AG10803 (cell line): ENCODE measurements at regions not wholly inside any gene's neighbourhood (a gene's known extent, or its start where the extent isn't known, plus 50 kb on each side); places are given as distances from the start of the nearest gene placed in this dataset.

Source experiments
- DNase-seq: peaks from one replicate; pipeline ENCODE4 v3.0.0; 2010; ENCODE audit warnings: low read depth
- H3K4me3 ChIP-seq: 2 replicates; pipeline ENCODE4 v1.5.1; 2011; ENCODE audit warnings: mild to moderate bottlenecking, low read length, control low read depth
- TF ChIP-seq, protein P1 (sequence below): conservative IDR thresholded peaks from 2 replicates; pipeline ENCODE4 v1.5.1; 2011; ENCODE audit warnings: mild to moderate bottlenecking, low read length, control low read depth, inconsistent platforms

DNA sequence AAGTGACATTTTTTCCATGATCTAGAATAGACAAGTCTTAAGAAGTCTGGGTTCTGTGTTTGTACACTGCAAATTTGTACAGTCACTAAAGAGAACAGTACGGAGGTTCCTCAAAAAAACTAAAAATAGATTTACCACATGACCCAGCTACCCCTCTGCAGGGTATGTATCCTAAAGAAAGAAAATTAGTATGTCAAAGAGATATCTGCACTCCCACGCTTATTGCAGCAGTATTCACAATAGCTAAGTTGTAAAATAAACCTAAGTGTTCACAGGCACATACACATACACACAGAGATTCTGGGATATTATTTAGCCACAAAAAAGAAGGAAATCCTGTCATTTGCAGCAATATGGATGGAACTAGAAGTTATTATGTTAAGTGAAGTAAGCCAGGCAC, 120.4 kb downstream of the ZIC1 start:
- no peak for DNase-seq
- TF ChIP-seq, protein P1, sequence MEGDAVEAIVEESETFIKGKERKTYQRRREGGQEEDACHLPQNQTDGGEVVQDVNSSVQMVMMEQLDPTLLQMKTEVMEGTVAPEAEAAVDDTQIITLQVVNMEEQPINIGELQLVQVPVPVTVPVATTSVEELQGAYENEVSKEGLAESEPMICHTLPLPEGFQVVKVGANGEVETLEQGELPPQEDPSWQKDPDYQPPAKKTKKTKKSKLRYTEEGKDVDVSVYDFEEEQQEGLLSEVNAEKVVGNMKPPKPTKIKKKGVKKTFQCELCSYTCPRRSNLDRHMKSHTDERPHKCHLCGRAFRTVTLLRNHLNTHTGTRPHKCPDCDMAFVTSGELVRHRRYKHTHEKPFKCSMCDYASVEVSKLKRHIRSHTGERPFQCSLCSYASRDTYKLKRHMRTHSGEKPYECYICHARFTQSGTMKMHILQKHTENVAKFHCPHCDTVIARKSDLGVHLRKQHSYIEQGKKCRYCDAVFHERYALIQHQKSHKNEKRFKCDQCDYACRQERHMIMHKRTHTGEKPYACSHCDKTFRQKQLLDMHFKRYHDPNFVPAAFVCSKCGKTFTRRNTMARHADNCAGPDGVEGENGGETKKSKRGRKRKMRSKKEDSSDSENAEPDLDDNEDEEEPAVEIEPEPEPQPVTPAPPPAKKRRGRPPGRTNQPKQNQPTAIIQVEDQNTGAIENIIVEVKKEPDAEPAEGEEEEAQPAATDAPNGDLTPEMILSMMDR, result no peak
- no peak overlapping the region for H3K4me3 ChIP-seq

DNA sequence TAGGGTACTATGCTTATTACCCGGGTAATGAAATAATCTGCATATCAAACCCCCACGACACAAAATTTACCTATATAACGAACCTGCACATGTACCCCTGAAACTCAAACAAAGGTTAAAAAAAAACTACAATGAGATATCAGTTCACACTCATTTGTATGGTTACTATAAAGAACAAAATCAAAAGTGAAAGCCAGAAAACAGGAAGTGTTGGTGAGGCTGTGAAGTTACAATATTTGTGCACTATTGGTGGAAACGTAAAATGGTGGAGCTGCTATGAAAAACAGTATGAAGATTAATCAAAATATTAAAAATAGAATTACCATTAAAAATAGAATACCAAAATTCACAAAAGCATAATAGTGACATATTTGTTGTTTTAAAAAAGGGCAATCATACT, 128.9 kb downstream of the ZIC1 start:
- H3K4me3 ChIP-seq, result no peak overlapping the region
- TF ChIP-seq, protein P1, result no peak
- no peak for DNase-seq

DNA sequence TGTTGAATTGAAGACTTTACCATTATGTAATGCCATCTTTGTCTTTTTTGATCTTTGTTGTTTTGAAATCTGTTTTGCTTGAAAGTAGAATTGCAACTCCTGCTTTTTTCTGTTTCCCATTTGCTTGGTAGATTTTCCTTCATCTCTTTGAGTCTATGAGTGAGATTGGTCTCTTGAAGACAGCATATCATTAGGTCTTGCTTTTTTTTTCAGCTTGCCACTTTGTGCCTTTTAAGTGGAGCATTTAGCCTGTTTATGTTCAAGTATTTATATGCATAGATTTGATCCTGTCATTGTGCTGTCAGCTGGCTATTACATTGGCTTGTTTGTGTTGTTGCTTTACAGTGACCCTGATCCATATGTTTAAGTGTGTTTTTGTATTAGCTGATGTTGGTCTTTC, 131.8 kb downstream of the ZIC1 start:
- no peak overlapping the region for H3K4me3 ChIP-seq
- TF ChIP-seq, protein P1, result no peak
- DNase-seq, result no peak

GRCh38 chr3:147544290-147544689, 135.1 kb downstream of the ZIC1 start:
- TF ChIP-seq, protein P1, result no peak
- no peak overlapping the region for H3K4me3 ChIP-seq
- no peak for DNase-seq

GRCh38 chr3:147551491-147551890, 142.3 kb downstream of the ZIC1 start:
- H3K4me3 ChIP-seq, result no peak overlapping the region
- TF ChIP-seq, protein P1, result no peak

DNA sequence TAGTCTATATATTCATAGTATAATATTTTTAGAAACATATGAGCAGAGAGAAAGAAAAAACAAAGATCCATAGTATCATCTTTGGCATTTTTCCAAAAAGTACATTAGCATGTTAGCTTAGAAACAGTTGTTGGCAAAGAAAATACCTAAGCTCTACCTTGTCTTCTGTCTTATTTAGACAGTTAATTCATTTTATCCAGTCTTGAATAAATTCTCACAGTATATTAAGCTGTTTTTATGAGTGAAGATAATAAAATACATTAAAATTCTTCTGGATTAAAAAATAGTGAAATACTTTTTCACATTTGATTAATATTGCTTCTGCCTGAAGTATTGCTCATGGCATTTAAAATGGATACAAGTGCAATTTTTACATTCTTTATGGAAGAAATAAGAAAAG, 145.2 kb downstream of the ZIC1 start:
- TF ChIP-seq, protein P1, result no peak
- H3K4me3 ChIP-seq, result no peak overlapping the region
- DNase-seq, result no peak

More at GRCh38 chr3:147551491-147551890, 142.3 kb downstream of the ZIC1 start:
- DNase-seq, result no peak

DNA sequence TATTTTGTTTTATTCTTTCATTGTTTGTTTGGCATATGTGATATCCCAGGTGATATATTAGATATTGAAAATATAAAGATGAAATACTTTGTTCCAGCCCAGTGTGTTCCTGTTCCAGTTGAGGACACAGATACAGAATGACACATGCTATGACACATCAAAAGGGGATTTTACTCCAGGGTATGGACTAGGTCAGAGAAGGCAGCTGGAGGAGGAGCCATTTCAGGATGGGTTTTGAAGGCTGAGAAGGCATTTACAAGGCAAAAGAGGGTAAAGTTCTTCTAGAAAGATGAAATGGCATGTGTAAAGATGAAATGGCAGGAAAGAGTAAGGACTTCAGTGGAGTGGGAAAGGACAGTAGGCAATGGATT, 163.8 kb downstream of the ZIC1 start:
- TF ChIP-seq, protein P1, result no peak
- no peak for DNase-seq
- H3K4me3 ChIP-seq, result no peak overlapping the region
